ENCODE measurements at regions not wholly inside any gene's neighbourhood (a gene's known extent, or its start where the extent isn't known, plus 50 kb on each side); places are given as distances from the start of the nearest gene placed in this dataset.

- no peak for ATAC-seq
Measured at GRCh38 chr6:11650025-11650696, 112.6 kb downstream of the TMEM170B start.

More at GRCh38 chr6:11650025-11650696, 112.6 kb downstream of the TMEM170B start:
- intact Hi-C loops (cut with micrococcal nuclease), result loop anchor here (10.0 kb wide), 1 partner anchor 855 kb away; no protein-coding TSS in a partner anchor
- Histone ChIP-seq H2AFZ (ENCODE audit: low read depth, low read length, poor library complexity, severe bottlenecking) (no peak overlapping the region), H3K9me3 (ENCODE audit: control insufficient read depth in 1 of 2, insufficient read depth in 1 of 2, low read depth in 1 of 2, low read length in 2 of 2) (no peaks in the 10 kb centered on the region), H3K4me1 (ENCODE audit: control insufficient read depth in 1 of 2, insufficient read depth in 2 of 2, low read length in 2 of 2) (peaks cover 5 to 12% of the 10 kb centered on the region in 2 experiments), H3K27ac (ENCODE audit: low read depth, low read length) (no peak overlapping the region), H3K27me3 (ENCODE audit: insufficient read depth, low read length) (no peaks in the 10 kb centered on the region), H4K20me1 (ENCODE audit: insufficient read depth) (no peaks in the 10 kb centered on the region), H3K4me3 (replicated peaks in 1 of 2; ENCODE audit: low read depth in 1 of 2, low read length in 2 of 2) (no peak overlapping the region), H3K79me2 (ENCODE audit: insufficient read depth, low read length) (no peaks in the 10 kb centered on the region), H3K36me3 (ENCODE audit: control insufficient read depth in 1 of 2, insufficient read depth in 2 of 2, low read length in 2 of 2) (no peaks in the 10 kb centered on the region), H3K9ac (ENCODE audit: low read length) (no peak overlapping the region), H3K9me2 (ENCODE audit: insufficient read depth) (no peaks in the 10 kb centered on the region), H3K4me2 (ENCODE audit: low read length) (no peak overlapping the region)
- ChIA-PET CTCF (no interaction called here), POLR2A (no interaction called here), RAD21 (ENCODE audit: low non-redundant PET in 1 of 2, low total read pairs in 2 of 2, uncharacterized antibody in 2 of 2, unreplicated experiment in 2 of 2) (no interaction called here)
- no peak for TF ChIP-seq JUND (IDR thresholded peaks at IDR 0.05)
- TF ChIP-seq EGR1 (IDR thresholded peaks at IDR 0.05; ENCODE audit: low read depth), result no peak
- no peak for TF ChIP-seq CEBPB (IDR thresholded peaks at IDR 0.05; ENCODE audit: low read depth)
- no peak for TF ChIP-seq ZBTB33 (IDR thresholded peaks at IDR 0.05; ENCODE audit: extremely low read depth, insufficient replicate concordance, low read length)
- TF ChIP-seq EZH2 (IDR thresholded peaks at IDR 0.05), result no peak
- no peak for TF ChIP-seq CTCF (IDR thresholded peaks at IDR 0.05 in 2 of 3, conservative IDR thresholded peaks at IDR 0.05 in 1 of 3; ENCODE audit: borderline replicate concordance in 1 of 3, insufficient read depth in 1 of 3, low read depth in 2 of 3, low read length in 2 of 3)
- TF ChIP-seq ZFX (IDR thresholded peaks at IDR 0.05), result no peak
- TF ChIP-seq, protein P1, sequence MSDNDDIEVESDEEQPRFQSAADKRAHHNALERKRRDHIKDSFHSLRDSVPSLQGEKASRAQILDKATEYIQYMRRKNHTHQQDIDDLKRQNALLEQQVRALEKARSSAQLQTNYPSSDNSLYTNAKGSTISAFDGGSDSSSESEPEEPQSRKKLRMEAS (IDR thresholded peaks at IDR 0.05), result no peak
- no peak for TF ChIP-seq RAD21 (IDR thresholded peaks at IDR 0.05; ENCODE audit: low read depth)
- no peak for TF ChIP-seq ELF1 (IDR thresholded peaks at IDR 0.05; ENCODE audit: borderline replicate concordance, low read depth)
- no peak for TF ChIP-seq EZH2phosphoT487 (IDR thresholded peaks at IDR 0.05; ENCODE audit: borderline replicate concordance)
- TF ChIP-seq, protein P2, sequence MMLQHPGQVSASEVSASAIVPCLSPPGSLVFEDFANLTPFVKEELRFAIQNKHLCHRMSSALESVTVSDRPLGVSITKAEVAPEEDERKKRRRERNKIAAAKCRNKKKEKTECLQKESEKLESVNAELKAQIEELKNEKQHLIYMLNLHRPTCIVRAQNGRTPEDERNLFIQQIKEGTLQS (IDR thresholded peaks at IDR 0.05), result no peak
- no peak for TF ChIP-seq SP1 (IDR thresholded peaks at IDR 0.05; ENCODE audit: low read depth)
- TF ChIP-seq TCF7L2 (IDR thresholded peaks at IDR 0.05; ENCODE audit: borderline replicate concordance, extremely low read depth, insufficient read depth, insufficient read length), result no peak
- TF ChIP-seq YY1 (IDR thresholded peaks at IDR 0.05; ENCODE audit: extremely low read depth, insufficient replicate concordance, low read depth, low read length), result no peak
- TF ChIP-seq ZNF274 (IDR thresholded peaks at IDR 0.05; ENCODE audit: low read depth, low read length), result no peak
- TF ChIP-seq POLR2A (IDR thresholded peaks at IDR 0.05; ENCODE audit: borderline replicate concordance, extremely low read depth, insufficient read depth, insufficient read length), result no peak
- TF ChIP-seq POLR2AphosphoS5 (IDR thresholded peaks at IDR 0.05; ENCODE audit: low read depth, low read length), result no peak
- no peak for TF ChIP-seq REST (IDR thresholded peaks at IDR 0.05; ENCODE audit: low read depth)
- no peak for TF ChIP-seq SIN3A (IDR thresholded peaks at IDR 0.05; ENCODE audit: low read depth)
- BruUV-seq (replicated peaks), result no TSS peak
- DNase-seq (ENCODE audit: low read depth, low spot score), result no peak
